Panc1 (cell line): ENCODE measurements at regions not wholly inside any gene's neighbourhood (a gene's known extent, or its start where the extent isn't known, plus 50 kb on each side); places are given as distances from the start of the nearest gene placed in this dataset.
"Not testable (repeated sequence)": the region's sequence is repeated elsewhere in the genome, so short reads cannot be mapped to it uniquely, and the experiment has no call there.

Experiments used
- ATAC-seq: fragments of 200-7000 bp; cut with Tn5 transposase; 2 replicates; pipeline ENCODE4 v1.9.1; 2020; ENCODE audit warnings: mild to moderate bottlenecking, moderate library complexity
- BruUV-seq: library from RNA; stranded (reverse); fragments of 400-500 nt; replicated peaks from 2 replicates; lab custom pipeline; 2021; lab: Mats Ljungman, UMichigan
- CTCF ChIA-PET: fragments of 300-600 bp; sonication (Branson Sonifier 250); formaldehyde crosslinking; loops from one replicate; lab custom pipeline; 2022; ENCODE audit warnings: antibody characterized with exemption; lab: Charles Lee
- POLR2A ChIA-PET: fragments of 300-600 bp; sonication (Branson Sonifier 250); formaldehyde crosslinking; loops from one replicate; lab custom pipeline; 2022; ENCODE audit warnings: antibody characterized with exemption; lab: Charles Lee
- DNase-seq: peaks from one replicate; pipeline ENCODE4 v3.0.0-alpha.2; 2010; ENCODE audit warnings: low read depth, low spot score
- H3K27ac ChIP-seq: 2 replicates; pipeline ENCODE4 v1.5.1; 2011; ENCODE audit warnings: mild to moderate bottlenecking, low read length, inconsistent platforms
- H3K27me3 ChIP-seq: fragments of 200-500 bp; sonication (Bioruptor generic); 2 replicates; pipeline ENCODE4 v1.6.0; 2014; ENCODE audit warnings: low read length, inconsistent platforms; ENCODE audit not compliant: control insufficient read depth, insufficient read depth
- H3K36me3 ChIP-seq: fragments of 200-500 bp; sonication (Bioruptor generic); 2 replicates; pipeline ENCODE4 v1.5.1; 2014; ENCODE audit warnings: inconsistent platforms, mild to moderate bottlenecking, low read length, moderate library complexity; ENCODE audit not compliant: control insufficient read depth, insufficient read depth
- H3K4me1 ChIP-seq: 2 replicates; pipeline ENCODE4 v1.5.1; 2011; ENCODE audit warnings: inconsistent platforms, mild to moderate bottlenecking, low read length, moderate library complexity; ENCODE audit not compliant: control insufficient read depth, insufficient read depth
- H3K4me3 ChIP-seq, 2 experiments: 2 replicates each; pipeline ENCODE4 v1.5.1; 2011 to 2012; ENCODE audit warnings: low read depth in 2 of 2, low read length in 2 of 2, mild to moderate bottlenecking in 2 of 2, inconsistent platforms in 1 of 2, moderate library complexity in 1 of 2
- H3K9me3 ChIP-seq: fragments of 200-500 bp; sonication (Bioruptor generic); 2 replicates; pipeline ENCODE4 v1.5.1; 2014; ENCODE audit warnings: low read depth, mild to moderate bottlenecking, inconsistent platforms, low read length, moderate library complexity; ENCODE audit not compliant: control insufficient read depth, insufficient read depth
- CTCF ChIP-seq: fragments of 450-650 bp; IDR thresholded peaks from 2 replicates; pipeline ENCODE4 v1.5.1; 2017; ENCODE audit warnings: mild to moderate bottlenecking
- POLR2AphosphoS5 ChIP-seq: IDR thresholded peaks from 2 replicates; pipeline ENCODE4 v1.6.1; 2012; ENCODE audit warnings: mild to moderate bottlenecking, low read depth, low read length, moderate library complexity
- REST ChIP-seq, 2 experiments: IDR thresholded peaks; 2 replicates each; pipeline ENCODE4 v1.6.1; 2011 to 2012; ENCODE audit warnings: low read depth in 2 of 2, control low read depth in 1 of 2, low read length in 1 of 2, mild to moderate bottlenecking in 1 of 2, moderate library complexity in 1 of 2; ENCODE audit not compliant: insufficient read depth in 1 of 2
- SIN3A ChIP-seq: IDR thresholded peaks from 2 replicates; pipeline ENCODE4 v1.6.1; 2012; ENCODE audit warnings: low read depth, mild to moderate bottlenecking, low read length, moderate library complexity, borderline replicate concordance; ENCODE audit not compliant: insufficient read depth
- TCF7L2 ChIP-seq: IDR thresholded peaks from 2 replicates; pipeline ENCODE4 v1.6.1; 2011; ENCODE audit warnings: mild to moderate bottlenecking, low read depth, low read length, inconsistent platforms
- in situ Hi-C: cut with HindIII; loops from 2 replicates; pipeline ENCODE4 v1.10.0; 2016; ENCODE audit warnings: low sequenced_read_pairs, low pct_unique_long_range_greater_than_20kb
- intact Hi-C: fragments of 100-400 bp; cut with micrococcal nuclease; formaldehyde crosslinking; loops from one replicate; pipeline ENCODE4 v1.10.0; 2022; ENCODE audit not compliant: unreplicated experiment

- H3K9me3 ChIP-seq, intact Hi-C loops, H3K4me3 ChIP-seq, ATAC-seq, POLR2A ChIA-PET, BruUV-seq, DNase-seq, in situ Hi-C loops, H3K27me3 ChIP-seq, H3K4me1 ChIP-seq, H3K27ac ChIP-seq, H3K36me3 ChIP-seq: not testable (repeated sequence)
- CTCF ChIA-PET: interaction anchor here (0.6 kb wide), 1 partner anchor 118 kb away, joined by 6 read pairs; no protein-coding TSS in a partner anchor
- peak; percentile 83 for TF ChIP-seq CTCF
These were observed 708.3 kb downstream of the TMEM121 start for GRCh38 chr14:106234525-106235254.

- Histone ChIP-seq H3K9me3 (no peaks in the 10 kb centered on the region), H3K4me3 (no peak overlapping the region), H3K27me3 (peaks cover 9% of the 10 kb centered on the region; the same call in 1 of the 2 replicates), H3K27ac (no peak overlapping the region), H3K4me1 (no peaks in the 10 kb centered on the region), H3K36me3 (no peaks in the 10 kb centered on the region)
- ChIA-PET POLR2A (no interaction called here), CTCF (interaction anchor here (0.6 kb wide), 1 partner anchor 119 kb away, joined by 6 read pairs; no protein-coding TSS in a partner anchor)
- no peak for TF ChIP-seq SIN3A
- no peak for TF ChIP-seq REST (IDR thresholded peaks at IDR 0.05; ENCODE audit: insufficient read depth in 1 of 2, low read depth in 2 of 2, low read length in 1 of 2)
- TF ChIP-seq POLR2AphosphoS5: no peak
- no peak for TF ChIP-seq CTCF
- no peak for TF ChIP-seq TCF7L2
- DNase-seq (no peak), ATAC-seq (no peak)
- in situ Hi-C loops (no loop called here), intact Hi-C loops (no loop called here)
- no TSS peak for BruUV-seq
These were observed 709.2 kb downstream of the TMEM121 start for GRCh38 chr14:106235356-106236159.
